NCI-H2171 treated with DMSO at 0.1 percent for 48 hours (cell line): ENCODE measurements at regions not wholly inside any gene's neighbourhood (a gene's known extent, or its start where the extent isn't known, plus 50 kb on each side); places are given as distances from the start of the nearest gene placed in this dataset.
"Not testable (repeated sequence)": the region's sequence is repeated elsewhere in the genome, so short reads cannot be mapped to it uniquely, and the experiment has no call there.

Source experiments
- DNase-seq: peaks from one replicate; lab custom pipeline; 2025; lab: John Stamatoyannopoulos, UW

DNA sequence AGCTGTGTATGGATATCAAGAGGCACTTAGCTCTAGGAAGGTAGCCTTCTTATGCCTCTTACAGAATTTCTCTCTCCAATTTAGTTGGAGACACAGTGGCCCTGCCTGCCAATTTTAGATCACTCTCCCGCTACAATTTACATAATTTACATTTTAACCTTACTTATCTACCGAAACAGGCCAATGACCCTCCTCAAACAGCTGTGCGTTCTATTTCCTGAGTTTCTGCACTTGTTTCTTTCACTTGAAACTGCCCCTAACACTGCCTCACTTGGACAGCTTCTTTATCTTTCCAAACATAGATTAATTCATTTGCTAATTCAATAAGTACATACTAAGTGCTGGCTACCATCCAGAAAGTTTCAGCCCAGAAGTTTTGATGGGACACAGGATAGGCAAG lies 52.9 kb upstream of the HDDC2 start:
- no peak for DNase-seq

DNA sequence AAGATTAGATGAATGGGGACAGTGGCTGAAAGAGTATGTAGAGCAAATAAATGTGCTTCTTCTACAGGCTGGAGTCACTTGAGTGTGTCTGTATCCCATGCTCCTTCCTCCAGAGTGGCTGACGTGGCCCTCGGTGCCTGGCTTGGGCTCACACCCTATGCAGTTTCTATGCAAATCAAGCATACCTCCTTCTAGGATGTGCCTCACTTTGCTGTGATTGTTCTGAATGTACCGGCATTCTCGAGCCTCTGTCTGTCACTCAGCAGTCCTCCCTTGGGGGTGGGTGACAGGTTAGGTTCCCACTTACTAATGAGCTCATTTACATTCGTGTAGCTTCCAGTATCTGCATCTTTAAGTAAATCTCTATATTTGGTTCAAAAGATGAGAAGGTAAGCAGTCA lies 55.1 kb upstream of the HDDC2 start:
- DNase-seq = no peak

DNA sequence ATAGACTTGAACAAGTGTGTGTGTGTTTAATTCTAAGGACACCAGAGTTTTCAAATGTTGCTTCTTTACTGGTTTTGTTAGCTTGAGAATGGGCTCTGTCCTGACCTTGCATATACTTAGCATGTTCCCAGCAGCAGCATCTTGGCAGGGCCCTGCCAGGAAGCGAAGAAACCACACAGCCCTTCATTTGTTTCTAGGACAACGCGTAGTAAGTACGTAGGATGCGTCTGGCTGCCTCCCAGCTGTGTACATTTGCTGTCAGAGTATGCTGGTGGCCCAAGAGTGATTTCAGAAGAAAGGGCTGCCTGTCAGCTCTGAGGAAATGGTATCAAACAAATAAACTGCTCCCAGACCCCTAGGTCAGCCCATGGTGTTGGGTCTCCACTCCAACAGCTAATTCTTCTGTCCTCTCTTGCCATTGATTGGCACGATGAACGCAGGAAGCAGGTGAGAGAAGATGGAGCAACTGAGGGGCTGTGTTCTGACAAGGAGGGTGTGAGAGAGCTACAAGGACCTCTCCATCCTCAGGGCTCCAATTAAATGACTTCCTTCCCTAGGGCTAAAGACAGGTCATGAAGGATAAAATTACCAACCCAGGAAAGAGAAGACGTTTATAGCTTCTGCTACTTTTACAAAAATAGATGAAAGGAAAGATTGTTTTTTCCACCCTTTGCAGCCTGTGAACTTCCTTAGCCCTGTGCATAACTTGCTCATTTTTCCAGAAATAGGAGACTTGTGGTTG lies 55.9 kb upstream of the HDDC2 start:
- no peak for DNase-seq

DNA sequence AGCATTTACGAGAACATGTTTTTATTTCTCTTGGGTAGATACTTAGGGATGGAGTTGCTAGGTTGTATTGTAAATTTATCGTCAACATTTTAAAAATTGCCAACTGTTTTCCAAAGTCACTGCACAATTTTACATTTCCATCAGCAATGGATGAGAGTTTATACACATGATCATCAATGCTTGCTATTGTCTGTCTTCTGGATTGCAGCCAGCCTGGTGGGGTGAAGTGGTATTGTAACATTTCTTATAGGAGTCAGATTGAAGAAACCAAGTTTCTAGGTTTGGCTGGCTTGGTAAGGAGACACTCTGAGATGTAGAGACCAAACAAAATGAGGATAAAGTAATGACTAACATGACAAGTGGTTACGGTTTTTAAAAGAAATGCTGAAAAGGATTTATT lies 57.1 kb upstream of the HDDC2 start:
- no peak for DNase-seq

DNA sequence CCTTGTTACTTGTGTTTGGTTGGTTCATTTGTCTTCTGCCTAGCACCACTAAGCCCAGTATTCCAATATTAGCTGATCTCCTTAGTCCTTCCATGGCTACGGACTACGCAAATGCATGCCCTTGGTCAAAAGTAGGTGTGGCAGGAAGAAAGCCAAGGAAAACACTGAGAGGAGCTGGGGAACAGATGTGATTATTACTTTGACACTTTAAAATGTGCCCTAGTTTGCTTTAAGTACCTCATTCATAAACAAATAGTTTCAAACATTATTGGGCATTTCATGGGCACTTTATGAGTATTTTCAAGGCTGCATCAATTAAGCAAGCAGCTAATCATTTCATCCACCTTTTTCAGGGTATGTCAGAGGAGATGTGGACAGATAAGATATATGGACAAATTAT lies 60.1 kb upstream of the HDDC2 start:
- DNase-seq = no peak

DNA sequence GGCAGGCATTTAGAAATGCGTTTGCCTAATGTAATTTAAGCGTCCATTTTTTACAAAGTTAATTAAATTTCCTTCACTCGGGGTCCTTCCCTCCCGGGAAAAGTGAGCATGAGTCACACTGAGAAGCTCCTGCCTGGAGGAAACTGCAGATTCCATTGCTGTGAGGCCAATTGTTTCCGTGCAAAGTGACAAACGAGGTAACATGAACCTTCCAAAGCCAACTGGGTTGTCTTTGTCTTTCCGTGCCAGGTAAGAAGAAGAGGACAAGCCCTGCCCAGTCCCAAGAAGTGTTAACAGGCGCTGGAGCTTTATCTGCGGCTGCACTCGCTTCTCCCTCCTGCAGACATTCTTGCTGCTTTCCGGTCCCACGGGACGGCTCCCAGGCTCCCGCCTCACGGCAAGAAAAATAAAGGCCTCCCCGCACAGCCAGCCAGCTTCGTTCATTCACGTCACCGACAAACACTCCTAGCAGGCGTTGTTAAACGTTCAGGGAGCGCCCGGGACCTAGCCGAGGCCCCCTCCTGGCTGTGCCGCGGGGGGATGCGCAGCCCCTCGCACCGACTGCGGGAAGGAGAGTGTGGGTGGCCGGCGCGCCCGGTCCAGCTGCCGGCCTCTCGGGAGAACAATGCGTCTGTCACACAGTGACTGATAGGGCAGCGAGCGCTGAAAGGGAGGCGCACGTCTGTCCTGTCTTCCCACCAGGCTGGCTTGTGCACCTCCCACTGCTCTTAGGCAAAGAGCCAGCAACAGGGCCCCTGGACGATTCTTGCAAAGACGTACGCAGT lies 61.5 kb upstream of the HDDC2 start:
- peak; percentile 81 for DNase-seq

DNA sequence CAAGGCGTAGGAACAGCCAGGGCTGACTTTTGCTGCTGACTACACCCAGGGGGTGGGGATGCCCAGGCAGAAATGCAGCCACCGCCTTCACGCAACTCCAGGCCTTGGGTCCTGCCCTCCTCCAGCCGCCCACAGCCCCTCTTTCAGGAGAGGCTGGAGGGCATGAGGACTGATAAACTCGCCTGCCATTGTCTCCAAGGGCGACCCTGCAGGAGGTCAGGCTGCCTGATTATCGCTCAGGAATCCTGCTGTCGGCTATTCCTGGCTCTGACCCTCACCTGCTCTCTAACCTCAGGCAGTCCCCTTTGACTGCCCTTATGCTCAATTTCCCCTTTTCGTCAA lies 62.0 kb upstream of the HDDC2 start:
- no peak for DNase-seq

DNA sequence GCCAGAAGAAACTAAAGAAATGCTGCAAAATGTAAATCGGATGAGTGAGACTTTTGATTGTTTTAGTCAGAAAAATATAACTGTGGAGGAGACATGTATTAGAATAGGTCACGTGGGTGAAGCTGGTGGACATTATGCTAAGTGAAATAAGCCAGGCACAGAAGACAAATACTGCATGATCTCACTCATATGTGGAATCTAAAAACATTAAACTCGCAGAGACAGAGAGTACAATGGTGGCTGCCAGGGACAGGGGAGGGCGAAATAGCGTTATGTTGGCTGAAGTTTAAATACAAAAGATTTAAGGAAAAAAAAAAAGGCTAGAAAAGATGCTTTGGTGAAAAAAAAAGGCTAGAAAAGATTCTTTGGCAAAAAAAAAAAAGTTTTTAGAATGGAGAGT lies 63.5 kb upstream of the HDDC2 start:
- no peak for DNase-seq

DNA sequence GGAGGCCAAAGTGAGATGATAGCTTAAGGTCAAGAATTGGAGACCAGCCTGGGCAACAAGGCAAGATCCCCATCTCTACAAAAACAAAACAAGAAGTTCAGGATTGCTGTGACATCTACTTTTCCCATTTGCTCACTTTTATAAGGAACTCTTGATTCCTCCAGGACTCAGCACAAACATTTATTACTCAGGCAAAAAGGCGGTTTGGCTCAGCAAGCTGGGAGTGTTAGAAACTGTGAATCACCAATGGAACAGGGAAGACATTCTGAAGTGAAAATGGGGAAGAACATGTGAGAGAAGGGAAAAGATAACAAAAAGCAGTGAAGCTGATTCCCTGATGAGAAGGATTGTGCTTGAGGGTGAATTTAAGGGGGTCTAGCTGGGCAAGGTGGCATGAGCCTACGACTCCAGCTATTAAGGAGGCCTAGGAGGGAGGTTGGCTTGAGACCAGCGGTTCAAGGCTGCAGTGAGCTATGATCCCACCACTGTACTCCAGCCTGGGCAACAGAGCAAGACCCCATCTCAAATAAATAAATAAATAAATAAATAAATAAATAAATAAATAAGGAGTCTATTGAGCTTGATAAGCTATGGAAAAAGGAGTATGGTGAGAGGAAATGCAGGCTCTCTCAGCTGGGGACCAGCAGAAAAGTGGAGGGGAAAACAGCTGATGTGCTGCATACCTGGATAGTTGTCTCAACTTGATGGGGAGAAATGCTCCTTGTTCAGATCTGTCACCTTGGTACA lies 65.4 kb upstream of the HDDC2 start:
- DNase-seq = no peak

DNA sequence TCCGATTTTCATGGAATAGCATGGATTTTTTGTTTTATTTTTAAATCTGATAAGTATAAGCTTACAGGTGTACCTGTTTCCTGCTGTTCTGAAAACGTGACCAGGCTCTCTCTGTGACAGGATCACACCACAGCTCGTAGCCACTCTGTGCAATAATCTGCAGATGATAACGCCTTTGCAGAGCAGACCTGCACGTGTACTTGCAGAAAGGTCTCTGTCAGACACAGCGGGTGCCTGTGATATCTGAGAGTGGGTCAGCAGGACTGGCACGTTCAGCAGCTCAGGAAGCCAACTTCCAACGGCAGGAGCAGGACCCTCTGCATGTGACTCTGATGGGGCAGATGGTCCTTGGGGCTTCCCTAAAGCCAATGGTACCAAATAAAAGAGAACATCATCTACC lies 68.6 kb upstream of the HDDC2 start:
- no peak for DNase-seq

DNA sequence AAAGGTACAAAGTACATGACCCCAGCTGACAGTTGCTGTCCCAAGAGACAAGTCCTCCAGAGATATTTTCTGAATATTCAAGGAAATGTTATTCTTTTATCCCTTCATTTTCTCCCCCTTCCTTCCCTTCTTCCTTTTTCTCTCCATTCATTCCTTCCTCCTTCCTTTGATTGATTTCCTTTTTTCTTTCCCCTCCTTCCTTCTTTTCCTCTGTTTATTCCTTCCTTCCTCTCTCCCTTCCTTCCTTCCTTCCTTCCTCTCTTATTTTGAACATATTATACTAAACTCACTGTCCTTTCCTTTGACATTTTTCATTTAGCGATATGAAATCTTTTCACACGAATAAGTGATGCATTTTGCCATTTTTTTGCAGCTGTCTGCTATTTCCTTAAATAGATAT lies 73.2 kb upstream of the HDDC2 start:
- no peak for DNase-seq

DNA sequence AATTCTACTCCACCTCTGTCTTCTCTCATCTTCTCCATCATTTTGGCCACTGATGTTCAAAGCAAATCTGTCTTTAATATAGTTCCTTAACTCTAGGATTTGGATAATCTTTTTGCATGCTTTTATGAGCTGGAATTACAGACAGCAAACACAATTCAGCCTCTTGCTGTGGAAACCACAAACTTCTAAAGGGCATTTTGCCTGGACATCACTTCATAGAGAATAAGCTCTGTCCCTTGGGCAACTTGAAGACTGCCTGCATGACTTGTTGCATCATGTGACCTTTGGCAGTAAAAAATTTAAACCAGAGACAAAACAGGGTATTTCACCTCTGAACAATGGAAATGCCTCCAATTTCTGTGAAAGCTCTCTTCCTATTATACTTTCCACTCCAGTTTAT lies 74.1 kb upstream of the HDDC2 start:
- DNase-seq = no peak

DNA sequence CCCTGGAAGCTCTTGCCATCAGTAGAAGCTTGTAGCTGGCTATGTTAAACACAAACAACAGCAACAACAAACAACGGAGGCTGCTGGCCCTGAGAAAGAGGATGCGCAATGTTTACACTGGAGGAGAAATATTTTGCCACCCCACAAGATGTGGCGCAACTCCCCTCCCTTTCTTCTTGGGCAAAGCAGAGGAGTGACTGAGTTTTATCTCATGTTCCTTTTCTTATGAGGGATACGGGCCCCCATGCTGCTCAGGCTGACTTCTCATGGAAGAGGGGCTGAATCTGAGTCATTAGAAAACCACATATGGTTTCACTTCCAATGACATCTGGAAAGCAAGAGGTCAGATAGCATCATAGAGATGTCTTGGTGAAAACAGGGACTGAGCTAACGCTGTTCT lies 75.9 kb upstream of the HDDC2 start:
- no peak for DNase-seq

DNA sequence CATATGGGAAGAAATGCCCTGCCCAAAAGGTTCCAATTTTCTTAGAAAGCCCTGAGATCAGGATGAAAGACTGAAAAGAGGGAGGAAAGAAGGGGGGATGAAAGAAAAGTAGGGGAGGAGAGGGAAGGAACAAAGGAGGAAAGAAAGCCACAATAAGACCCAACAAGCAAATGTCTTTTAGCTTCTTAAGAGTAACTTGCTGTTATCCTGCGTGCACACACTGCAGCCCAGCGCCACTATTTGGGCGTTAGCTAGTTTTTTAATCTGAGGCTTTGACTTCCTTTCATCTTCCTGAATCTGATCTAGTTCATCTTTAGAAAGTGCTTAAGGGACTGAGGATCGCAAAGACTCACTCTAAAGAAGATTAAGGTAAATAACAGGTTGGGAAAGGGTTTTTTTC lies 77.4 kb upstream of the HDDC2 start:
- no peak for DNase-seq

DNA sequence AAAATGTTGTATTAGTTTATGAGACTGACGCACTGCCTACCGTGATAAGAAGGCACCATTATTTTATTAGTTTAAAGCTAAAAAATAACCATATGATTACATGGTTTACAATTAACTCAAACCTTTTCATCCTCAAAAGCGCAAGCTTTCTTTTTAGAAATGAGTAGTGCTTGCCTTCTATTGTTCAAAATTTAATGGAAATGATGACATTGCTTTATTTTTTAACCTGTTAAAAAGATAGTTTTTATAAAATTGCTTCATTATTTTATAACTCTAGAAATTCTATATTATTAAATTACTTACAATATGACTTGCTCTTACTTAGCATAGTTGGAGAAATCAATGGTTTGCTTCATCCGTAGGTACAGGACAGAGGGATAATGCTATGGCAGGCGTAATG lies 78.7 kb upstream of the HDDC2 start:
- DNase-seq = no peak

DNA sequence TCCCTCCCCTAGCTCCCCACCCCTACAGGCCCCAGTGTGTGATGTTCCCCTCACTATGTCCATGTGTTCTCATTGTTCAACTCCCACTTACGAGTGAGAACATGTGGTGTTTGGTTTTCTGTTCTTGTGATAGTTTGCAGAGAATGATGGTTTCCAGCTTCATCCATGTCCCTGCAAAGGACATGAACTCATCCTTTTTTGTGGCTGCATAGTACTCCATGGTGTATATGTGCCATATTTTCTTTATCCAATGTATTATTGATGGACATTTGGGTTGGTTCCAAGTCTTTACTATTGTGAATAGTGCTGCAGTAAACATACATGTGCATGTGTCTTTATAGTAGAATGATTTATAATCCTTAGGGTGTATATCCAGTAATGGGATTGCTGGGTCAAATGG lies 84.6 kb upstream of the HDDC2 start:
- DNase-seq = not testable (repeated sequence)

DNA sequence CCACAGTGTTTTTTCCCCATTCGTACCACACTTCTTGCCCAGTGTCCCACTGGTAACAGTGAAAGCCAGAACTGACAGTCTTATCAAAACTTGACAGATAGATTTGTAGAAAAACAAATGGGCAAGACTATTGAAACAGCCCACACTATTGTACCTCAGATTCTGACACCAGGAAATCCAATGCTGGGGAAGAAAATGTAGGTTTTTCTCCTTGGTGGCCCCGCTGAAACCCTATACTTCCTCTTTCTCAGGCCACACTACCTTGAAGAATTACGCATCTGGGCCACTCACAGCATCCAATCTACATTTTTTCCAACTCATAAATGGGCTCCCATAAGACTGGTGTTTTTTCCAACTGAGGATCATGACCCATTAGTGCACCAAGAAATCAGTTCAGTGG lies 90.9 kb upstream of the HDDC2 start:
- no peak for DNase-seq

DNA sequence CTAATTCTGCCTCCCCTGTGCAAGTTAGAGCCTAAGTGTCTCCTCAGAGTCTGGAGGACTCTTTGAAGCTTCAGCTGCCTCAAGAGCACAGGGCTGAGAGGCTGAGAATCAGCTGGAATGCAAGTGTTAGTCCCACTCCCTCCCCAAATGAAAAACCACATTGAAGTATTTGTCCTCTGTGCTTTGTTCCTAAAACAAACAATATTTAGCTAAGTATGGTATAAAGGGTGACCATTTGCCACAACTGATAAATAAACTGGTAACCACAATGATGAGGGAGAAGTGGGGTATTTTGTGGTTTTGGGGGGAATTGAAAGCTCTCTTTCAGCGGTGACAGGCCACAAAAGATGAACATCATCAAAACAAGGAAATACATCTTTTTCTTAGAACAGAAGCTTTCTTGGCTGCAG lies 91.7 kb upstream of the HDDC2 start:
- DNase-seq = no peak

DNA sequence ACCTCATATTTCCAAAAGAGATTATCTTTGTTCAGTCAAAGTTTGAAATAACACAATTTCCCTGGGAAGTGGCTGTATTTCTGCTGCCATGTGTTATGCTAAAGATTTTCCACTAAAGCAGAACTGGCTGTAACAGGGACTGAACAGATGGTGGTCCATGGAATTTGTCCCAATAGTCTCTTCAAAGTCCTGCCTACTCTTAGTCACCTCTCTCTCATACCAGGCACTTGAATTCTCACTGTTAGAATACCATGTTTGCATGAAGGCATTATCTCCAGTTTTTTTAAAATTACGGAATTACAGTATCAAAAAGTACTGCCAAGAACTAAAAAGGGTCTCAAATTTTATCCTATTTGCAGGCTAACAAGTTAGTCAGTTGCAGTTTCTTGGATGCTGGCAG lies 105.0 kb upstream of the HDDC2 start:
- DNase-seq = peak; percentile 6

DNA sequence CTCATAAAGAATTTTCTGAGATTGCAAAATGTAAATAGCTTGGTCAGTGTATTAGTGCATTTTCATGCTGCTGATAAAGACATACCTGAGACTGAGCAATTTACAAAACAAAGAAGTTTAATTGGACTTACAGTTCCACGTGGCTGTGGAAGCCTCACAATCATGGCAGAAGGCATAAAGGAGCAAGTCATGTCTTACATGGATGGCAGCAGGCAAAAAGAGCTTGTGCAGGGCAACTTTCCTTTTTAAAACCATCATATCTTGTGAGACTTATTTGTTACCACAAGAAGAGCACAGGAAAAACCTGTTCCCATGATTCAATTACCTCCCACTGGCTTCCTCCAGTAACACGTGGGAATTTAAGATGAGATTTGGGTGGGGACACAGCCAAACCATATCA lies 112.7 kb upstream of the HDDC2 start:
- no peak for DNase-seq

DNA sequence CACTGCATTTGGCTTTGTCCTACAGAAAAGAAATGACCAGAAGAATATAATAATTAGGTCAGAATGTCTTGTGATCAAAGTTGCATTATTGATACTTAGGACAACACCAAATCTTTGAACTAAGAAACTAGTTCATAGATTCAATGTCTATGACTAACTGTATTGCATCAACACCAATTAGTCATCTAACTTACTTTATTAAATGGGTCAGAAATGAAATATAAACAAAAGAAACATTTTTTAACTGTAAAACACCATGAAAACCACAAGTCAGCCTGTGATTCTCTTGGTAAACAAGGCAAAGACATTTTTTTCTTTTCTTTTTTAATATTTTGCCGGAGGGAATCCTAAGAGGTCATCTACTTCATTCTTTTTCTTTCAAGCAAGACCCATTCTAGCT lies 114.1 kb upstream of the HDDC2 start:
- DNase-seq = no peak

DNA sequence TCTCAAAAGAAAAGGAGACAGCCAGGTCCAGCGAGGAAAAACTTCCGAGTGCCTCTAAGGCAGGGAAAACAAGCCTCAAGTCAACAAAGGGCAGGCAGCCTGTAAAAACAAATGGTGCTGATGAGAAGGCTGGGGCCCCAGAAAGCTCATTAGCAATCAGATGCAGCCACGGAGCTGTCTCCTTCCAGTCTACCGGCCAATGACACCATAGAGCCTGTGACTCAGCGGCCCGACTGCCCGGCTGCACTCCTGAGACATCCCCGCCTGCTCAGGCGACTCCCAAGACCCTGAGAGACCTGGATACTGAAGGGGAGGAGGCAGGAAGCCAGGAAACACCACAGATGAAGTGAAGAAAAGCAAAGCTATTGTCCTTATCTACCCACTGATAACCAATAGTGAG lies 120.1 kb upstream of the HDDC2 start:
- no peak for DNase-seq

DNA sequence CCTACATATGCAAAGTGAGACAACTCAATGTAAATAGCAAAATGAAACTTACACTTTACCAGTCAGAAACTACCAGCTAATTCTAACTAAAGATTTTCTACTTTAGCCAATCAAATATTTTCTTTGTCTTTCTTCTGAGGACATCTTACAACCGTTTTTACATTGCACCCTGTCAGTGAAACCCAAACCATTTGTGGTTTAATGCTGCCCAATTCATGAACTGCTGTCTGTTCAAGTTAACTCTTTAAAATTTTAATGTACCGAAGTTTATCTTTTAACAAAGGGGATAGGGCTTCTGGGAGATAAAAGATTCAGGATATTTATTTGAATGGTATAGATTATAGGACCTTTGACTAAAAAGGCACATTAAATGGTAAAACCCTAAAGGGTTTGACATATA lies 121.3 kb upstream of the HDDC2 start:
- DNase-seq = no peak
